ENCODE measurements at regions not wholly inside any gene's neighbourhood (a gene's known extent, or its start where the extent isn't known, plus 50 kb on each side); places are given as distances from the start of the nearest gene placed in this dataset.

DNA sequence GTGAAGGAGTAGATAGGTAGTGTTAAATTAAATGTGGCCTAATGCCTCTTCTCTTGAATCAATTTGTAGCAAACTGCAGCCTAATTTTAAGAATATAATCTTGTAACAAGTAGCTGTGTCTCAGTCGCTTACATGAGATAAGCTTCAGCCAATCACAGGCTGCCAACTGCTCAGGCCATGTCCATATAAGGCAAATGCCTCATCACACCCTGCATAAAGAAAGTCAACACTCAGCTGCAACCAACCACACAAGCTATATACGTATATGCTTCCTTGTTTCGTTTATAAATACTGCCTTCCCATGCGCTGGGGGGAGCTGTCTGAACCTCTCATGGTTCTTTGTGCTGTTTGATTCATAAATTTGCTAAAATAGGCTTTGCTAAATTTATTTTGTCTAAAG, 476.3 kb downstream of the TRIB2 start:
- no peaks in the 10 kb centered on the region for H3K9me3 Mint-ChIP-seq
- H3K36me3 Mint-ChIP-seq (ENCODE audit: low read depth): no peaks in the 10 kb centered on the region
- no peak overlapping the region for H3K4me3 Mint-ChIP-seq
- H3K4me1 Mint-ChIP-seq (ENCODE audit: low read depth): no peaks in the 10 kb centered on the region
- no peak overlapping the region for H3K27ac Mint-ChIP-seq
- H3K27me3 Mint-ChIP-seq: peaks cover 4% of the 10 kb centered on the region

DNA sequence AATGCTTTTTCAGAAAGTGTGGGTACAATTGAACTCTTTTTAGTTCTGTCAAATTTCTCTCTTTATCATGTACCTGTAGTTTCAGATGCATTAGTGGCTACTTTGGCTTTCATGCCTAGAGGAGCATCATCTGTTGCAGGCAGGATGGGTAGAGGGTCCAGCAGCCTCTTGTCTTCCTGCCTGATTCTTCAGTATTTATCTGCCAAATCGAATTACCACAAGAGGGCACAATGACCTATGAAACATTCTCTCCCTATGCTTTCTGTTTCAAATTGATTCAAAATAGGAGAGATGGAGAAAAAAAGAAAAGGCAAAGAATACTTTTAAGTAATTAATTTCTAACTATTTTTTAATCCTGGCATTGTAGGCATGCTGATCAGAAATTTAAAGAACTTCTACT, 477.2 kb downstream of the TRIB2 start:
- Mint-ChIP-seq H3K4me3 (no peak overlapping the region), H3K36me3 (ENCODE audit: low read depth) (no peaks in the 10 kb centered on the region), H3K27ac (no peak overlapping the region), H3K27me3 (peaks cover 4% of the 10 kb centered on the region), H3K4me1 (ENCODE audit: low read depth) (no peaks in the 10 kb centered on the region), H3K9me3 (no peaks in the 10 kb centered on the region)

DNA sequence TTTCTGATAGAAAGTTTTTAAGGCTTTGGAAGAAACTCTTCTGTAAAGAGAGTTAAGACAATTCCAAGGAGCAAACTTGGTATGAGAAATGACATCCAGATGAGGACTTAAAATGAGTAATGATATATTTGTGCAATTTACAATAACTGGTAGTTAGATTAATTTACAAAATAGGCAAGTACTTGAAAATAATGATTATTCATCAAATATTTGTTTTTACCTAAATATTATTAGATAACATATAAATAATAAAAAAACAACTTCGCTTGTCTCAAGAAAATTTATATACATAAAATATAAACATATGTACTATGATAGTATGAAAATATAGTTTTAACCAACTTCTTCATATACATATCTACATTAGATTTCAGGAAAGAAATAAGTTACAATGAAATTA, 478.5 kb downstream of the TRIB2 start:
- no peaks in the 10 kb centered on the region for H3K9me3 Mint-ChIP-seq
- peaks cover 6% of the 10 kb centered on the region for H3K27me3 Mint-ChIP-seq

DNA sequence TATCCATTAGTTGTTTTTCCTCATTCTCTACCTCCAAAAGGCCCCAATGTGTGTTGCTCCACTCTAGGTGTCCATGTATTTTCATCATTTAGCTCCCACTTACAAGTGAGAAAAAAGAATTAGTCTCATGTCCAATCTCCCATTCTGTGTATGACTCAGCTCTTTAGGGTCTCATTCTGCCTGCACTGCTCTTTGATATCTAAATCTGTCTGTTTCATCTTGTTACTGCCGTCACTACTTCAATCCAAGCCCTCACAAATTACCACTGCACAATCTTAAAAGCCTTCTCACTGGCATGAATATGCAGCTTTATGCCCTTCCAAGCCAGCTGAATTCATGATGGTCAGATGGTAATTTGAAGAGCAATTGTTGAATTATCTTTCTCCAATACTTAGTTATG, 480.5 kb downstream of the TRIB2 start:
- no peaks in the 10 kb centered on the region for H3K36me3 Mint-ChIP-seq (ENCODE audit: low read depth)
- no peak overlapping the region for H3K27ac Mint-ChIP-seq
- H3K9me3 Mint-ChIP-seq: no peaks in the 10 kb centered on the region
- peaks cover 6% of the 10 kb centered on the region for H3K27me3 Mint-ChIP-seq
- H3K4me3 Mint-ChIP-seq: no peak overlapping the region
- H3K4me1 Mint-ChIP-seq (ENCODE audit: low read depth): no peaks in the 10 kb centered on the region

More for the DNA sequence above, 478.5 kb downstream of the TRIB2 start:
- no peaks in the 10 kb centered on the region for H3K4me1 Mint-ChIP-seq (ENCODE audit: low read depth)
- no peak overlapping the region for H3K27ac Mint-ChIP-seq
- no peak overlapping the region for H3K4me3 Mint-ChIP-seq
- H3K36me3 Mint-ChIP-seq (ENCODE audit: low read depth): no peaks in the 10 kb centered on the region

DNA sequence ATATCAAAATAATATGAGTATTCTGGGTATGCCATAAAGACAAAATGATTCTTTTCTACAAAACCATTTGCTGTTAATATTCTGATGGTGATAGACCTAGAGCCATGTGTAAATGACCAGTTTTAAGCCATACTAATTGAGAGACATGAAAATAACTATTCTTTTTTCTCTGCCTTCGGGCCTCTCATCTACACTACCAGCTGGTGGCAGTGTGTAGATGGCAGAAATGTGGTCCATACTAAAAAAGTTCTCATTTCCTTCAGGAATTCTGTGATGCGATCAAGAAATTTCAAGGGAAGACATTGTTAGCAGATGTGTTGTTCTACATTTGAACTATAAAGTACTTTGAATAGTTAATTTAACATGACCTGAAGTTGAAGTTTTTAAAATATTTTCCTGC, 485.2 kb downstream of the TRIB2 start:
- no peaks in the 10 kb centered on the region for H3K36me3 Mint-ChIP-seq (ENCODE audit: low read depth)

DNA sequence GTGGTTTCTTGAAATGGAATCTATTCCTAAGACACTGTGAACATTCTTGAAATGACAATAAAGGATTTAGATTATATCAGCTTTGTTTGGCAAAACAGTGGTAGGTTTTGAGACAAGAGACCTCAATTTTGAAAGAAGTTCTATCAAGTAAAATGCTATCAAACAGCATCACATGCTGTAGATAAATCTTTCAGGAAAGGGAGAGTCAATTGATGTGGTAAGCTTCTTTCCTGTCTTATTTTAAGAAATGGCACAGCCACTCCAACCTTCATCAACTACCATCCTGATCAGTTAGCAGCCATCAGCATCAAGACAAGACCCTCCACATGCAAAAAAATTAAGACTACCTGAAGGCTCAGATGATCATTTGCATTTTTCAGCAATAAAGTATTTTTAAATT, 495.4 kb downstream of the TRIB2 start:
- H3K27ac Mint-ChIP-seq: no peak overlapping the region
- H3K27me3 Mint-ChIP-seq: peaks cover 4% of the 10 kb centered on the region
- H3K36me3 Mint-ChIP-seq (ENCODE audit: low read depth): no peaks in the 10 kb centered on the region
- H3K9me3 Mint-ChIP-seq: peaks cover 4% of the 10 kb centered on the region
- H3K4me1 Mint-ChIP-seq (ENCODE audit: low read depth): no peaks in the 10 kb centered on the region
- H3K4me3 Mint-ChIP-seq: no peak overlapping the region

More for the DNA sequence above, 485.2 kb downstream of the TRIB2 start:
- Mint-ChIP-seq H3K9me3 (peaks cover 2% of the 10 kb centered on the region), H3K27me3 (peaks cover 6% of the 10 kb centered on the region), H3K4me3 (no peak overlapping the region), H3K27ac (no peak overlapping the region), H3K4me1 (ENCODE audit: low read depth) (no peaks in the 10 kb centered on the region)

DNA sequence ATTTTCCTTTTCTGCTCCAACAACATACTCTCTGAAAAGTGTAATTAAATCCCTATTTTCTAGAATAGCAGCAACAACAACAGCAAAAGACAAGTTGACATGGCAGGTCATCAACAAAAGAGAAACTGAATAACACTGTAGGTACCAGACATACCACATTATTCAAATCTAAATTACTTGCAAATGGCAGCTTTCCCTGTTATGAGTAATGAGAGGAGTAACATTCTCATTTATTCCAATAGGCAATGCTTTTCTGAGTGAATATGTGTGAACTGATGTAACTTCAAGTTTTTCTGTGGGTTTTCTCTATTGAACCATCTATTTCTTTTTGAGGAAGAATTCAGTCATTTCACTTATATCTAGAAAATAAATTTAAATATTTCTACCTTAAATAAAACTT, 501.5 kb downstream of the TRIB2 start:
- Mint-ChIP-seq H3K36me3 (ENCODE audit: low read depth) (no peaks in the 10 kb centered on the region), H3K9me3 (no peaks in the 10 kb centered on the region), H3K4me1 (ENCODE audit: low read depth) (no peaks in the 10 kb centered on the region), H3K27me3 (no peaks in the 10 kb centered on the region), H3K4me3 (no peak overlapping the region), H3K27ac (no peak overlapping the region)

DNA sequence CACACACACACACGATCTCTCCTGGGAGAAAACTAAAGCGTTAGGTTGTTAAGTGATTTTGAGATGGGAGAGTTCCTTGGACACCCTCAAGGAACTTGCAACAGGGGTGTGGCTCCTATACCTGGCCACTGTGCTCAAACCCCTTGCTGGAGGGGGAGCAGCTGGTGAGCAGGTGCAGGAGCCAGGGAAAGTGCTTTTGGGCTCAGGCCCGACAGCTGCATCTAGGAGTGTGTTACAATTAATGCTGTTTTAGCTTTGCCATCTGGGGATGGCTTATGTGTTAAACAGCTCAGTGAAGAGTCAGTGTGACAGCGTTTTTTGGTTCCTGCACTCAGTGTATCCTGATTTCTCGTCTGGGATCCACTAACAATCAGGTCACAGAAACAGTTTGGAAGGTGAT, 510.8 kb downstream of the TRIB2 start:
- H3K36me3 Mint-ChIP-seq (ENCODE audit: low read depth): no peaks in the 10 kb centered on the region
- H3K9me3 Mint-ChIP-seq: no peaks in the 10 kb centered on the region
- H3K27ac Mint-ChIP-seq: no peak overlapping the region
- no peak overlapping the region for H3K4me3 Mint-ChIP-seq
- no peaks in the 10 kb centered on the region for H3K4me1 Mint-ChIP-seq (ENCODE audit: low read depth)
- no peaks in the 10 kb centered on the region for H3K27me3 Mint-ChIP-seq

DNA sequence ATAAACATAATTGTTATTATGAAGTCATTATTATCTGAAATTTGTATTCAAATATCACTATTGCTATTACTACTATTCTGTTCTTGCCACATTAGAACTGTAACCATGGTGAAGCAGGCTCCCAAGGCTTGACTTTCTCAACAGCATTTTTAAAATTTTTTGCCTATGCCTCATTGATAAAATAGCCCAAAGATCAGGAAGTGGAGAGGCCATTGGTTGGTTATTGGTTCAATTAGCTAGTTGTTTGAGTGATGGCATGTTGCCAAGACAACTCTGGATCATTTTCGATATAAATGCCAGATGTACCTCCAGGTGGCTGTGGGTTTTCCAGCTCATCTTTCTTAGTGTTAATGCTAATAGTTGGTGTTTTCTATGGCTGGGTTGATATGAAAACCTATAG, 513.5 kb downstream of the TRIB2 start:
- H3K4me3 Mint-ChIP-seq: no peak overlapping the region
- no peaks in the 10 kb centered on the region for H3K9me3 Mint-ChIP-seq
- no peak overlapping the region for H3K27ac Mint-ChIP-seq
- no peaks in the 10 kb centered on the region for H3K36me3 Mint-ChIP-seq (ENCODE audit: low read depth)
- H3K4me1 Mint-ChIP-seq (ENCODE audit: low read depth): no peaks in the 10 kb centered on the region
- no peaks in the 10 kb centered on the region for H3K27me3 Mint-ChIP-seq

DNA sequence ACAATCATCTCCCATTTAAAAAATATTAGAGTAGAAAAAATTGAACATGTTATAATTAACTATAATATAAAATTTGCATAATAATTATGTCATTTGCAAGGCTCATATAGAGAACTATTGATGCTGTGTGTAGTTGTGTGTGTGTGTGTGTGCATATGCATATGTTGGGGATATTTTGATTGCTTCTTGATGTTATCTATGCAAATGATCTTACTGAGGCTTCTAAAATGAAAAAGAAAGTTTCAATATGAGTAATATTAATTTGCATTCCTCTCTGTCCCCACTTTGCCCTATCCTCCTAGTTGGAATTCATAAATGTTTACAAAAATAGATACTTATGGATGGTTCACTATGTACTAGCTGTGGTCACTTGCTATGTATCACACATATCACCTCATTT, 523.3 kb downstream of the TRIB2 start:
- Mint-ChIP-seq H3K4me3 (no peak overlapping the region), H3K4me1 (ENCODE audit: low read depth) (no peaks in the 10 kb centered on the region), H3K27me3 (peaks cover 4% of the 10 kb centered on the region), H3K27ac (no peak overlapping the region), H3K9me3 (peaks cover 4% of the 10 kb centered on the region), H3K36me3 (ENCODE audit: low read depth) (no peaks in the 10 kb centered on the region)

DNA sequence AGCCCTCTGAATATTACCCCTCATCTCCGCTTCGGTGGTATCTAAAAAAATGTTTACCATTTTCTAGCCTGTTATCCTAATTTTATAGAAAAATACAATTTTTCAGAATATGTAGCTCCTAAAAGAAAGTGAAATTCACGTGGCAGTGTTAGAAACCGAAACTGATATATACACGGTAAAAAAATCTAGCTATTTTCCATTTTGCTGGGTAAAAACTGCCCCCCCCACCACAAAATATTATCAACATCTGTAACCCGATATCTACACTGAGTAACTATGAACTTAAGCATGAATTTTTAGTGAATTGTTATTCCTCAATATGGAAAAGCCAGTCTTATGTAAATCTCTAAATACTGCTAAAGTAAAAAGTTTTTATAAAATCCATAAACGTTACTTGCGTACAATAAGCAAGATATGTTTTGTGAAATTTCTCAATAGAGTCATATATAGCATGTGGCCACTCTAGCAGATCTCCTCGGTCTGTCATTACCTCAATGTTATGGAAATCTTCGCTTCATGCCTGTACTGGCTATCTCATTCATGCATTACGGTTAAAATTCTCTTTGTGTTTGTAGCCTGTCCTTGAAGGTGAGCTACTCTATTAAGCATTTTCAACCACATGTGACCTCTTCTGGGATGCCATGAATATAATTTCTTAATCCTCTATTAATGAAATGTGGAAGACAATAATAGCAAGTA, 524.2 kb downstream of the TRIB2 start:
- Mint-ChIP-seq H3K36me3 (ENCODE audit: low read depth) (no peaks in the 10 kb centered on the region), H3K4me1 (ENCODE audit: low read depth) (no peaks in the 10 kb centered on the region), H3K9me3 (peaks cover 4% of the 10 kb centered on the region), H3K27me3 (peaks cover 4% of the 10 kb centered on the region), H3K27ac (no peak overlapping the region), H3K4me3 (no peak overlapping the region)

DNA sequence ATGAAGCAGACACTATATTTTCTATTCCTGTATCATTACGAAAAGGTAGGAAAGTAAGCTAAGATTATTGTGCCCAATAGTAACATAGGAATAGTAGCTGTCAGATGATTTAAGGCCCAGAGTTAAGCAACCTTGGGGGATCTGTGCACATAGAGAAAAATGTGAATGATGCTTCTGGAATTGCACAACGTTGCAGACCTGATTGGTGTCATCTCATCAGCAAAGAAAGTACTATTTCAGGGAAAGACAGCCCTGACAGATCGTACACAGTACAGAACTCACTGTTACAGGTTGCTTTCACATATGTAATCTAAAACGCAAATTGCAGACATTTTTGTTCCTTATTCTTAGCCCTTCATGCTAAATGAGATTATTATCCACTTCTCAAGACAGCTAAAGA, 535.9 kb downstream of the TRIB2 start:
- Mint-ChIP-seq H3K36me3 (ENCODE audit: low read depth) (no peaks in the 10 kb centered on the region), H3K27me3 (no peaks in the 10 kb centered on the region), H3K4me1 (ENCODE audit: low read depth) (no peaks in the 10 kb centered on the region), H3K4me3 (no peak overlapping the region), H3K9me3 (no peaks in the 10 kb centered on the region), H3K27ac (no peak overlapping the region)

DNA sequence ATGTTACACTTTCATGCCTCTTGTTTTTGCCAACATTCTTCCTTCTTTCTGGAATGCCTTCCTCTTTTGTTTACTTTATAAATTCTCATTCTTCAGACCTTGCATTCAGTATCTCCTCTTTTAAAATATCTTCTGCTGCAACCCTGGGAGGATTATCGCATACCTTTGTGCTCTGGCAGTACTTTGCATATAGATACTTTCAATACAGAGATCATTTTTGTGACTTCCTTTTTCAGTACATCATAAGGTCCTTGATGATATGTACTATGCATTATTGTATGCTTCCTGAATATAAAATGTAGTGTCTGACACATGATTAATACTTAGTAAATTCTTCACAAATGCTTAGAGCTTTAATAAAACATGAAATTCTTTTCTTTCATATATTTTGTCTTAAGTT, 538.7 kb downstream of the TRIB2 start:
- H3K36me3 Mint-ChIP-seq (ENCODE audit: low read depth): no peaks in the 10 kb centered on the region
- no peaks in the 10 kb centered on the region for H3K4me1 Mint-ChIP-seq (ENCODE audit: low read depth)
- H3K27me3 Mint-ChIP-seq: no peaks in the 10 kb centered on the region
- no peaks in the 10 kb centered on the region for H3K9me3 Mint-ChIP-seq
- H3K4me3 Mint-ChIP-seq: no peak overlapping the region
- H3K27ac Mint-ChIP-seq: no peak overlapping the region

DNA sequence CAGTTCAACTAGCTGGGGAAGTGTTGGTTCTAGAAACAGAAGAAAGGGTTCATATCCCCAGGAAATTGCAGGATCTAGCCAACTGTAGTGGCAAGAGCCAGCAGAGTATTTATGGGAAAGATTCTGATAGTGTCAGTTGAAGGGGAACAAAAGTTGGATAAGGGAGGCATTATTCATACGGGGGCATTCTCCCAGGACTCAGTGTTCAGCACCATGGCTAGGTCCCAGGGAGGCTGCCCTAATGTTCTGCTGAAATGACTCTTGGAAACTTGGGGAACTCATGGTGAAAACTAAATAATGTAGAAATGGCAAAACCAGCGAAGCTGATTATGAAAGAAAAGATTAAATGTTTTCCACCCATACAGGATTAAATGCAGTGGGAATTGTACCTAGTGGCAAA, 543.7 kb downstream of the TRIB2 start:
- Mint-ChIP-seq H3K27ac (no peak overlapping the region), H3K4me3 (no peak overlapping the region), H3K27me3 (no peaks in the 10 kb centered on the region), H3K36me3 (ENCODE audit: low read depth) (no peaks in the 10 kb centered on the region), H3K9me3 (no peaks in the 10 kb centered on the region), H3K4me1 (ENCODE audit: low read depth) (no peaks in the 10 kb centered on the region)

DNA sequence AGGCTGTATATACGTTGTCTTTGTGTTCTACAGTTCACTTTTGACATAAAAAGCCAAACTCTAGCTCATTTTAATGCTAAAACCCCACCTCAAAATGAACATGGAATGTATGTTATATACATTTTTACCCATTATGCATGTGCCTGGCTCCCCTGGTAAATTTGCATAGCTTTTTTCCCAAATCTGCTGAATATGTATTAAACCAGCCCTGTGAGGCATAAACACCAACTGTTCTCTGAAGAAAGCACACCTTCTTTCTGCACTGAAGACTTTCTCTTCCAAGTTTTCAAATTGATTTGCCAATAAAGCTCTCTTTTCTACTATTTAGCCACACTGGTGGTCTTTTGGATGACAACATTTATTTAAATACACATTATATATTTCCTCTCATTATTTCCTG, 549.4 kb downstream of the TRIB2 start:
- Mint-ChIP-seq H3K36me3 (ENCODE audit: low read depth) (no peaks in the 10 kb centered on the region), H3K9me3 (no peaks in the 10 kb centered on the region), H3K4me1 (ENCODE audit: low read depth) (no peaks in the 10 kb centered on the region), H3K27me3 (no peaks in the 10 kb centered on the region), H3K27ac (no peak overlapping the region), H3K4me3 (no peak overlapping the region)

DNA sequence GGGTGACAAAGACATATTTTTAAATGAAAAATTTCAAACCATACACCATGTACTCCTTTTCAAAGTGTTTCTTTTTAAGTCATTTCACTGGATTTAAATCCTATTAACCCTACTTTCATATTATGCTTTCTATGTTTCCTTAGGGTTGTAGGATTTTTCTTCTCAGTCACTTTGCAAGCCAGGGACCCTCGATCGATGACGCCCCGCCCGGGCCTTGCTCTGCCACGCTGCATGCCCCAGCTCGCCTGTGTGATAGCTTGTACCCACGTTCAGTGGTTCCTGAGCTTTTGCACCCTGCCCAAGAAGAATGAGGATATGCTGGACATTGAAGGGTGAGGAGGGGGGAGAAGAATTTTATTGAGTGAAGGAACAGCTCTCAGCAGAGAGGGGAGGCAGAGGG, 568.0 kb downstream of the TRIB2 start:
- Mint-ChIP-seq H3K27me3 (no peaks in the 10 kb centered on the region), H3K4me1 (ENCODE audit: low read depth) (no peaks in the 10 kb centered on the region), H3K27ac (no peak overlapping the region), H3K36me3 (ENCODE audit: low read depth) (no peaks in the 10 kb centered on the region), H3K4me3 (no peak overlapping the region), H3K9me3 (no peaks in the 10 kb centered on the region)

All from stimulated activated naive CD8-positive, alpha-beta T cell treated with anti-CD3 and anti-CD28 coated beads, Interleukin-15, Interleukin-2, amounts not matched to agents 100 ng/mL and 50 ng/mL, for 24 hours (primary cell).